ENCODE measurements at regions not wholly inside any gene's neighbourhood (a gene's known extent, or its start where the extent isn't known, plus 50 kb on each side); places are given as distances from the start of the nearest gene placed in this dataset.

DNA sequence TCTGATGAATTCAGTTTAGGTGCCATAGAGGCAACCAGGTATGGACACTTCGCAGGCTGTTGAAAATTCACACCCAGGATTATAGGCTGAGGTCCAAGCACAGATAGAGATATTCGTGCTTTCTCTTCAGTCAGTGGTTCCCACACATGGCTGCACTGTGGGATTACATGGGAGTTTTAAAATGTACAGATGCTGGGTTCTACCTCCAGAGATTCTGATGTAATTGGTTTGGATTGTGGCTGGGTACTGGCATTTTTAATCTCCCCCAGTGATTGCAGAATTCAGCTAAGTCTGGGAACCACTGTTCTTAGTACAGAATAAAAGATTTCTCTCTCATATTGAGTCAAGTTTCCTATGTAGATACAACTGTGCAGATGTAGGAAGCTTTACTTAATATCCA, 91.6 kb downstream of the FOXB1 start:
- DNase-seq, result no peak

DNA sequence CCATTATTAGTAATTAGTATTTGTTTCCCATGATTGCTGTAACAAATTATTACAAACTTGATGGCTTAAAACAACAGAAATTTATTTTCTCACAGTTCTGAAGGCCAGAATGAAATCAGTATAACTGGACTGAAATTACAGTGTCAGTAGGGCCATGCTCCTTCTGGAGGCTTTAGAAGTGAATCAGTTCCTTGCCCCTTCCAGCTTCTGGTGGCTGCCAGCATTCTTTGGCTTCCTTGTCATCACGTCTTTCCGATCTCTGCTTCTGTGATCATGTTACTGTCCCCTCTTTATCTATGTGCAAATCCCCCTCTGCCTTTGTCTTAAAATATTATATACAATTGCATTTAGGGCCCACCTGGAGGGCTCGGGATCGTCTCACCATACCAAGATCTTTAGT, 92.0 kb downstream of the FOXB1 start:
- DNase-seq, result no peak

DNA sequence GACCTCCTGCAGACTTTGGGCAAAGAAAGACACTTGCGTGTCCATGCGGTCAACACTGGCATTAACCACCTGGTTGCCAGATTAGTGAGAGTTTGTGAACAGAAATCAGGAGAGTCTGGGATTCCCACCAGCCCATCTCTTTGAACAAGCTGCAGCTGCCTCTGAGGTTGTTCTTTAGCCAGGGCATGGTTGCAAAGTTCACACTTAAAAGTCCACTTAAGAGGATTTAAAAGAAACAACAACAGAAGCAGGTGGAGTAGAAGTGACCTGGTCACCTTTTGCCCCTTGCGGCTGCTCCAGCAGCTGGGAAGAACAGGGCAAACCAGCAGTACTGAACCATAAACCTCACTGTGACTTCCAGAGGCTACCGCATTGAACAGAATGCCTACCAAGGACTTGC, 97.3 kb downstream of the FOXB1 start:
- DNase-seq, result no peak

DNA sequence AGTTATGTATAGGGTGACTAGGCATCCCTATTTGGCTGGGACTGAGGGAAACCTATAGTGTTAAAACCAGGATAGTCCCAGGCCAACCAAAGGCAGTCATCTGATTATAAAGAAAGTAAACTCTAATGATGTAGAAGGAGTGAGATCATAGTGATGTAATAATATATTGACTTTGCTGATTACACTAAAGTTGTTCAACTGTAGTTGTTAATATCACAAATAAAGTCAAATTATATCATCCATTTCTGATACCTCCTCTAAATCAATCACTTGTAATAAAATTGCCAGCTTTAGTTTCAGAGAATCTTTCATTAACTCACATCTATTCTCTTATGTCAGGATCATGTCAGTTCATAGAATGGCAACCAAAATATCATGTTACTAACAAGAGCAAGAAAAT, 98.6 kb downstream of the FOXB1 start:
- DNase-seq, result no peak

DNA sequence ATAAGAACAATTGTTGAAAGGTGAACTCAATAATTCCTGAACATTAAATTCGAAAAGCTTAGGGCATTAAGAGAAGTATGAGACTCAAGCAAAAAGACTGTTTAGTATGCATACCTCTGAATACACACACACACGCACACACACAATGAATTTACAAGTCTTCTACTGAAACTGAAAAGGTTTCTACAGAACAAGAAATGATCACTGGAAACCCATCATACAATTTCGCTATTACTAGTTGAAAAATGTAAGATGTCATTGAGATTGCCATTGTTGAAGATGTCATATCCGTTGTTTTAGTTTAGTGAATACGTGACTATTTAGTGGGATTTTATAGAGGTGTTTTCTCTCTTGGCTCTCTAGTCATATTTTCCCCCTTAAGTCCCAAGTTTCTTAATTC, 106.8 kb downstream of the FOXB1 start:
- DNase-seq, result no peak

DNA sequence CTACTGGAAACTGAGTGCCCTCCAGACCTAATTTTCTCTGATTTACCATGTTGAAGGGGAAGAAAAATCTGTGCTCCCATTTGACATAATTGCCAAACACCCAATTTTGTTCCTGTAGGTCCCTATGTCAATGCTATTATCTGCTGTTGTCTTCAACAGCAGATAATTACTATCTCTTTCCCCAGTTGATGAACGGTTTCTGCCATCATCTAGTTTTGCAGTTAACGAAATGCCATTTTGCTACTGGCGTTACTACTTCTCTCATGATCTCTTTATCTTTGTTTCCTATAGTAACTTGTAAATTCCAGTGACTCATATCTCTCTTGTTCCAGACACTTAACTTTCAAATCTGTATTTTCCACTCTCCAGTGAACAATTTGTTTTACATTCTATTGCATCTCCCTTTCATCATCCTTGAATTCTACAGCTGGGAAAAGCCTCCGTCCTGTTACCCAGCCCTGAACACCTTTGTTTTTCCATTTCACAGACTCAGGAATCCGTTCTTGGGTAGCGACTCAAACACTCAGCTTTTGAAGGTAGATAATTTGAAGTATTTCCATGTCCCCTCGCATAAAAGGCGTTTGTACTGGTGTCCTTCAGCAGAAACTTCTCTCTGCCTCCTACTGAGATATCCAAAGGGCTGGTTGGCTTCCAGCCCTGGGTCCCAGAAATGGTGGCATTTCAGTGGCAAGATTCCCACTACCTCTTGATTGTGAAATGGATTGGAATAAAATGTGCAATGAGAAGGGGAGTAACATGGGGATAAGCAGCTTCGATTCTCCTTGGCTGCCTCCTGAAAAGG, 111.7 kb downstream of the FOXB1 start:
- no peak for DNase-seq

DNA sequence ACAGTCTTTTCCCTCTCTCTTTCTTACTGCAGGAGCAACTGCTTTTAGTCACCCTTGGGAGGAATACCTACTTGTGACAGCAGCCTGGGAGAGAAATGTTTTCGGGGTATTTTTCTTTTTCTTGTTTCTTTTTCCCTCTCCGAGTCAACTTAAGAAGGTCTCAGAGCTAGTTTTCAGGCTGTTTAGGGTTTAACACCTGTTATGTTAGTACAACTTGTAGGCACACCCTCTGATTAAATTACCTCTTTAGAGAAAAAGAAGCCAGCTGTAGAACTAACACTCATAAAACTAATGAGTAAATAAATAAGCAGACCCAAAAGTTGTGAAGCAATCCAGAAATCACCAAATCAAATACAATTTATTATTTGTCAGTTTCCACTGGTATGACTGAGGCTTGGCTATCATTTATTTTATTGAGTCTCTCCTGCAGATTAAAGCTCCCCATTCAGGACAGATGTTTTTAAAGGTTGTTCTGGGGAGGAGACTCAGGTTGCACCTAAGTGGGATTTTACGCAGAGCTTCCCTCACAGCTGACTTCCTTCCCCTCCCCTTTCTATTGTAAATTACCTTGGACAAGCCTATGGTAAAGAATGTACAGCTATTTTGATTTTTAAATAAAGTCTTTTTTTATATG, 112.5 kb downstream of the FOXB1 start:
- no peak for DNase-seq

DNA sequence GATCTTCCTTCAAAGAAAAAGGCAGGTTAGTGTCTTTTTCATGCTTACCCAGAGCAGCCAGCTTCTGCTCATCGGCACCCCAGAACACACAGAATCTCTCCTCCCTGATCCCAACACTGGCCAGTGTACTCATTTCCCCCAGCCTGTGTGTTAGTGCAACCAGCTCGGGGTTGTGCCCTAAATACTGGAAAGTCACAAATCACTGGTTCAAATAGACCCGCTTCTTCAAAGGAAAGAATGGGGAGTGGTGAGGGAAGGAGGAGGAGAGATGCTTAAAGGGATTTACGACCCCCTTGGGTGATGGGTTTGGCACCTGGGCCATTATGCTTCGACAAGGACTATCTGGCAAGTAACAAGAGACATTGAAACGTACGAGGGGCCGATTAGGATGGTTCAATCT, 114.0 kb downstream of the FOXB1 start:
- no peak for DNase-seq

DNA sequence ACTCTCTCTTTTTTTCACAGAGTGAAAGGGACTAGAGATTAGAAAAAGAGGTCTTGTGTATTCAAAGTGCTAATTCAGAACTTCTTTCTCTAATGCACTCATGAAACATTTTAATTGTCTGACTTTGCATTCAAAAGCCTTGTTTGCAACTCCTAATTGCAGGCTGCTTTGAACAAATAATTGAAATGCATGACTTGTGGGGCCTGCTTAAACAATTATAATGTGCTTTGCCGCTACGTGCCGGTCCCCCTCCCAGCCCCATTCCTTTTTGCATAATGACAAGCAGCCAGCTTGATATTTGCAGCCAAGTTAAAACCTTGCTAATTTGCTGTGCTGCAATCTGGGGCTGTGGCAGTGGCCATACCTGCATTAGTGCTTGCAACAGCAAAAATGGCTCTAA, 114.5 kb downstream of the FOXB1 start:
- DNase-seq, result no peak

DNA sequence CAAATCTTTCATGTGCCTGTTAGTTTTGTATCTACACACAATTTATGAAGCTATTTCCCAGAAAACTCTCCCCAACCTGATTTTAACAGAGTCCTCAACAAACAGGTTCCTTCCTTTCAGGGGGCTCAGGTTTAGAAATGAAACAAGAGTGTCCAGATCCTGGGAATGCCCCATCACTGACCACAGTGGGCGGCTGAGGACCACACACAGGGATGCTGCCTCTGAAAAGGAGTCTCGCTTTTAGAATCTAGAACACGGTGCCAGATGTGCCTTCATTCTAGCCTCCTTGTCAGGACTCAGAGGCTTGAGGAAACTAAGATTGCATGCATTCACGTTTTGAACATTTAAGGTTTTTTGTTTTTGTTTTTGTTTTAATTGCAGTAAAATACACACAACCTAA, 115.0 kb downstream of the FOXB1 start:
- no peak for DNase-seq

DNA sequence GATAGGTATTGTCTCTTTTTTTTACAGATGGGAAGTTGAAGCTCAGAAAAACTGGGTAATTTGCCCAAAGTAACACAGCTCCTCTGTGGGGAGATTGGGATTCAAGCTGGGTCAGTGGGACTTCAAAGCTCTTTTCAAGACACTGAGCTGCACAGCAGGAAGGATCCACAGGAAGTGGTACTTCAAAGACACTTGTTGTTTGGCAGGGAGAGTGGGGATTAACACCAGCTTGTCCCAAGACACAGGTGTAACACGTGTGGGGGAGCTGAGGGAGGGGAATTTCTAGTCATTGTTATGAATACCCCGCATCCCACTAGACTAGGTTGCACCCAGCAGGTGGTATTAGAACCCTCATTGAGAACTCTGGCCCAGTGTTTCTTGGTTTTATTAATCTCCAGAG, 116.0 kb downstream of the FOXB1 start:
- DNase-seq, result no peak

DNA sequence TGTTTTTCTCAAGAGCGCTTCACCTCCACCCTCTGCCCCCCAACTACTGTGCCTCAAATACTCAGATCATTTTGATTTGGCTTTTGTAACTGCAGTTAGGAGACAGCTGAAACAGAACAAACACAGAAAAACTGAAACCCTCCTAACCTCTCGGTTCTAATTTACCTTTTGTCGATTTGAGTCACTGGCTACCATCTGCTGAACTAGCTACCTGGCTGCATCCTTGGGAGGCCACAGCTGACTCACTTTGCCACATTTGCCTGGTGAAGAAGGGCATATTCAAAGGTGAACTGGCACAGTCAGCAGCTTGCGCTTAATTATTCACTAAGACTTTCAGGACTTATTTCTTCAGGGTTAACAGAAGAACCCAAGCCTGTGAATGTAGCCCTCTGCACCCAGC, 117.7 kb downstream of the FOXB1 start:
- DNase-seq, result peak; percentile 57

DNA sequence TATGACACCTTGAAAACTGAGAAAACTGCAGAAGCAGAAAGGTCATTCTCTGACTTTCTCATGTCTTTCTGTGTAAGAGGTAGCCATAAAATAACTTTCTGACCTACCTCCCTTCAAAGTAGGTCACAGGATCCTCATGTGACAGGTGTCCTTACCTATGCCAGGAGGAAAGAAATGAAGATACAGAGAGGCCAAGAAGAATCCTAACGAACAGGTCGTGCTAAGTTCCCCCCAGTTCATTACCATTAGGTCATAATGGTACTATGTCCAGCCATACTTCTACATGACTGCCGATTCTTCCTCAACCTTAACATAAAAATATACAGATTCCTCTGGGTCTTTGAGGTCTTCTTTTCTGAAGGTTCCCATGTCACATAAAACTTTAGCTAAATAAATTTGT, 118.6 kb downstream of the FOXB1 start:
- no peak for DNase-seq

DNA sequence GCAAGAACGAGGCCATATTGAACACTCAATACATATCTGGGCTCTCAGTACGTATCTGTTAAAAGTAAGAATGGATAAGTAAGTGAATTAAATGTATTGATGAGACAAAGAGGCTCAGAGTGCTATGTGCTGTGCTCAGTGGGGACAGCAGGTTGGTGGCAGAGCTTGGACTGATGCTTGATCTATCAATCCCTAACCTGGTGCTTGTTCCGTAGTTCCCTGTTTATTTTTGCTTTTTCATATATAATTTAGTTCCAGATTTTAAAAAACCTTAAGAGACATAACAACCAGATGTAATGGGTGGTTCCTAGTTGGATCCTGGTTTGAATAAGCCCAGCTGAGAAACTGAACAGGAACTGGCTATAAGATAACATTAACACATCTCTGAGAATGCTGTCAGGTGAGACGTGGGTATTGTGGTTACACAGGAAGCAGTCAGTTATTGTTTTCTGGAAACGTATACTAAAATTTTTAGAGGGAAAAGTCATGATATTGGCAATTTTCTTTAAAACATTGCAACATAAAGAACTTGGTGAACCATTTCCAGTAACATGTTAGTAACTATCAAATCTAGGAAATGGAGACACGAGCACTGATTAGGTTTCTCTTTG, 120.5 kb downstream of the FOXB1 start:
- no peak for DNase-seq

DNA sequence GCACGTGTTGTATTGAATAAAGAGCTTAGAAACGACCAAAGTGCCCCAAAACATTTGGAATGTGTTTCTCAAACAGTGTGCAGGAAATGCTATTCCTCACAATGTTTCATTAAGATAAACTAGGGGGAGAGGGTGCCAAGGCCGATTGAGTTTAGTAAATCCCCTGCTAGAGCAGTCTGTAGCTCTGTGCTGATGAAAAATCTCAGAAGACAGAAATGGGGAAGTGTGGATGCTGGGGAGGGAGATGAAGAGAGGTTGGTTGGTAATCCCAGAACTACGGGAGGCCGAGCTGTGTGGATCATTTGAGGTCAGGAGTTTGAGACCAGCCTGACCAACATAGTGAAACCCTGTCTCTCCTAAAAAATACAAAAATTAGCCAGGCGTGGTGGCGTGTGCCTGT, 121.2 kb downstream of the FOXB1 start:
- DNase-seq, result no peak

DNA sequence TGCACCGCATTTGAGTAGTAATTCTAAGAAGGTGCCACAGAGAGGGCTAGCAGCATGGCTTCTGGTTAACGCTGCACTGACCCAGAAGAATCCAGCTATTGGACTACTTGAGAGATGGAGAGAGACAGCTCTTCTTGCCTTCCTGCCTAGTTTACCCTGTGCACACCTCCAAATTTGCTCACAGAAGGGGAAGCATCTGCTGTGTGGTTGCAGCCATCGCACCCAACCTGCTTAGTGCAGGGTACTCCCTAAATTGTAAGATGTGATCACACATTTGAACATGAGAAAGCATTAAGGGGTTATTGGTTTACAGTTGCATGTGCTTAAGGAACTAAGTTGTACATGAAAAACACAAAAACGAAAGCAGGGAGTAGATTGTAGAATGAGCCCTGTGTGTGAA, 122.1 kb downstream of the FOXB1 start:
- no peak for DNase-seq

DNA sequence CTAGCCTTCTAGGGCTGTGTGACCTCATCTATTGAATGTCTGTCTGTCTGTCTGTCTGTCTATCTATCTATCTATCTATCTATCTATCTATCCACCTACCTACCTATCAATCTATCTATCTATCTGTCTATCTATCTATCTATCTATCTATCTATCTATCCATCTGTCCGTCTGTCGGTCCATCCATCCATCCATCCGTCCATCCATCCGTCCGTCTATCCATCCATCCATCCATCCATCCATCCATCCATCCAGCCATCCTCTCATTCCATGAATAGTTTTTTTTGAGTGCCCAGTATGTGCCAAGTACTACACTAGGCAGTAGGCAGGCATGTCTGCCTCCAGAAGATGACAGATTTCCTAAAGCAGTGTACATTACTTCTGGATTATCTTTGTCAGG, 122.5 kb downstream of the FOXB1 start:
- DNase-seq, result no peak

DNA sequence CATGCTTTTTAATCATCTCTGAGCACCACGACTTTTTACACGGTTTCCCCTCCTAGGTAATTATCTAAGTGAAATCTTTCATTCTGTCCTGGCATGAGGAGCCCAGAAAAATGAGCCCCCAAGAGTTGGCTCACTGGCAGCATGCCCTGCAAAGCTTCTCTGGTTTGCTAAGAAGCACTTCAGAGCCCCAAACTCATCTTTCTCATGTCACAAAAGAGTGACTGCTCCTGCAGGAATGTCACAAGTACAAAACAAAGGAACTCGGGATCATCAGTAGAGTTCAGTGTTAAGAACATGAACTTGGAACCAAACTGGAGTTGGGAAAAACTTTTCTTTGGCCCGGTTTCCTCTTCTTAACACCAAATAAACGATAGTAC, 123.9 kb downstream of the FOXB1 start:
- DNase-seq, result no peak

DNA sequence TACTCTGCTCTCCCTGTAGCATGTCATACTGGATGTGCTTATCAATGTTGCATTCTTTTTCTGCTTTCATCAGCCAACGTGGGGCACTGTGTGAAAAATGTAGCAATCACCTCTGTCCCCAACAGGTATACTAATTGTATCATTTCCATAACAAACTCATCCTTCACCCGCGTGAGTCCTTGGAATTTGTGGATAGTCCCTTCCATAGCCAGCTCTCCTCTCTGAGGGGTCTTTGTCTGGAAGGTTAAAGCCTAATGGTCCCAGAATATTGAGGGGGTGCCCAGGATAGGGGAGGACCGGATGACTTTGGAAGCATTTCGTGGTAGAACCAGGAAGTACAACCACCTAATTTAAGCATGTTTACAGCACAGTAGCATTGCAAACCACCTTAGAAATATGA, 124.6 kb downstream of the FOXB1 start:
- no peak for DNase-seq

DNA sequence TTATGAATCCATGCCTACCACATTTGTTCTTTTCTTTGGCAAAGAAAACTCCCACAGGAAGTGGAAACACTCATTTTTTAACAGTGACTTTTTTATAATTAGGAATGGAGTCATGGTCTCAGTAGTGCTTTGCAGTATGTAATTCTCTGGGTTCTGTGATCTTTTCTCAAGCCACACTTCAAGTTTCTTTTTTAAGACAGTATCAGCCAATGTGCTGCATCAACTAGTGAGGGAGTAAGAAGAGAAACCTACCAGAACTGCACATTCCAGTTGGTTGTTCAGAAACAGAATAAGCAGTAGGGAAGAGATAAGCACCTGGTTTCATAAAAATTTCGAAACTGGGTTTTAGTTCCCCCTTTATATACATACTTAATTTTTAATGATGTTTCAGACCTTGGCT, 126.3 kb downstream of the FOXB1 start:
- no peak for DNase-seq

DNA sequence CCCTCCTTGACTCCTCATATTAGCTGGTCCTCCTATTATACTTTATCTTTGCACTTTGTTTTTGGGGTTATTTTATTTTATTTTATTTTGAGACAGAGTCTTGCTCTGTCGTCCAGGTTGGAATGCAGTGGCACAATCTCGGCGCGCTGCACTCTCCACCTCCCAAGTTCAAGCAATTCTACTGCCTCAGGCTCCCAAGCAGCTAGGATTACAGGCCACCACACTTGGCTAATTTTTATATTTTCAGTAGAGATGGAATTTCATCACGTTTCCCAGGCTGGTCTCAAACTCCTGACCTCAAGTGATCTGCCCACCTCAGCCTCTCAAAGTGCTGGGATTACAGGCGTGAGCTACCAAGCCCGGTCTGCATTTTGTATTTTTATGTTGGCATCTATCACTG, 126.7 kb downstream of the FOXB1 start:
- DNase-seq, result no peak

DNA sequence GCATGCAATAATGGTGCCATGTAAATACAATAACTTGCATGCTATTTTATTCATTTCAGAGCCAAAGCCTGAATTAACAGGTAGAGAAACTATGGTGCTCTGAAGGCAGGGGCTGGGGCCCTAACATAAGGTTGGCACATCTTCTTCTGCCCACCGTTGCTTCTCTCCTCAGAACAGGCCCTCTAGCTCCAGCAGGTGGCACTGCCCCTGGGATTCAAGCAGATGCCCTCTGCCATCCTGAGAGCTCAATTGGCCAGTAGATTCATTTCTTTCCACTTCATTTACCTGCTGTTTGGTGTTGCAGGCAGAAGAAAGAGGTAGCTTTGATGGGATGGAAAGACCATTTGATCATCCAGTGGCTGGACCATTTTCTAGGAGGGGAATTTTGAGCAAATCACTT, 130.5 kb downstream of the FOXB1 start:
- no peak for DNase-seq

DNA sequence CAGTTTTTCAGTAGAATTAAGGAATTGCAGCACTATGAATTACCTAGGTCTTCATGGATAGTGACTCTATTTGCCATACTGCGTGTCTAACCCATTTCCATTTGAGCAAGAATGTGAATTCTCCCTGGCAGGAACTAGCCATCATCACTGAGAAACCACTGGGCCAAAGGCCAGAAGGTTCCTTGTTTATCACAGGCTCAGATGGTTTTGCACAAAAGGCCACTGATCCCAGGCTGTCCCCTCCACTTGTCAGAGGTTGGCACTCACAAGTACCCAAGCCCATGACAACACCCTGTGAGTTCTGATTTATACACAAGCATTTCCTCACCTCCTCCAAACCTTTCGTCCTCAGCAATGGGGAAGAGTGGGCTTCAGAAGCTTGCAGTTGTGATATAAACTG, 131.8 kb downstream of the FOXB1 start:
- DNase-seq, result no peak

DNA sequence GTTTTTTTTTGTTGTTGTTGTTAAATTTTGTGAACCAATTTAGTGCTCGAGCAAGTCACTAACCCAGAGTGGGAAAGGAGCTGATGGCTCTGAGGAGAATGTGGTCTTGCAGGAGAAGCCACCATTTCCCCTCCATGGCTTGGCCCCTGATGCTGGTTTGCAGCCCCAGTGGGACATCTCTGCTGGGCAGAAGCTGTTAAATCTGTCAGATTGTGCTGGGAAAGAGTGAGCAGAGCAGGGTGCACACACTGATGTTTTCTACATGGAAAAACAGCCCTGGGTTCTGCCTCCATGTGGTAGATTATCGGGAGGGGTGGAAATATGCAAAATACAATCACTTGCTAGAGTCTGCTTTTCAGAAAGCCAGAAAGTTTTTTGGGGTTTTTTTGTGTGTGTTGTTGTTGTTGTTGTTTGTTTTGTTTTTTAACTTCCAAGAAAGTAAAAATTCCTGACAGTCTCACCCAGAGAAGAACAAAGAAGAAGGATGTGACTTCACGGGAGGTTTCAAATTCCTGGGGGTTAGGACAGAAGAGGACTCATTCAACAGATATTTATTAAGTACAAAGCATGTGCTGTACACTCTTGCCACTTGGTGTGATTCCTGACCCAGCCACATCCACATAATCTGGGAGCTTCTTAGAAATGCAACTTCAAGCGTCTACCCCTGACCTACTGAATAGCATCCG, 133.7 kb downstream of the FOXB1 start:
- DNase-seq, result no peak

Measured in stimulated activated CD8-positive, alpha-beta memory T cell treated with anti-CD3 and anti-CD28 coated beads, Interleukin-4, amount 100 ng/mL, for 48 hours (primary cell).